Keratinocyte (primary cell): ENCODE measurements at regions not wholly inside any gene's neighbourhood (a gene's known extent, or its start where the extent isn't known, plus 50 kb on each side); places are given as distances from the start of the nearest gene placed in this dataset.

Experiments
- DNase-seq: peaks from one replicate; pipeline ENCODE4 v3.0.0-alpha.2; 2011; ENCODE audit warnings: low read depth, missing footprints, low spot score
- FAIRE-seq: peaks from 2 replicates; lab custom pipeline; 2011; peaks lifted over from hg19 to GRCh38; lab: Jason Lieb, UNC
- H2AFZ ChIP-seq: 2 replicates; pipeline ENCODE4 v1.6.0; 2012; ENCODE audit warnings: low read length, control low read depth, inconsistent platforms; ENCODE audit not compliant: control insufficient read depth
- H3K27ac ChIP-seq: 2 replicates; pipeline ENCODE4 v1.5.1; 2011; ENCODE audit warnings: low read length; ENCODE audit not compliant: control insufficient read depth, insufficient read depth
- H3K27me3 ChIP-seq: 3 replicates; pipeline ENCODE4 v1.6.0; 2011; ENCODE audit warnings: low read length; ENCODE audit not compliant: control insufficient read depth, insufficient read depth; ENCODE audit errors: extremely low read depth
- H3K36me3 ChIP-seq, 2 experiments: 2 replicates in 1 of 2; 3 replicates in 1 of 2; pipeline ENCODE4 v1.5.1; 2011; ENCODE audit warnings: low read length in 2 of 2, mild to moderate bottlenecking in 1 of 2; ENCODE audit not compliant: control insufficient read depth in 2 of 2, insufficient read depth in 2 of 2; ENCODE audit errors: extremely low read depth in 1 of 2
- H3K4me1 ChIP-seq: 3 replicates; pipeline ENCODE4 v1.5.1; 2011; ENCODE audit warnings: low read length; ENCODE audit not compliant: control insufficient read depth, insufficient read depth; ENCODE audit errors: extremely low read depth
- H3K4me2 ChIP-seq: 3 replicates; pipeline ENCODE4 v1.6.0; 2011; ENCODE audit warnings: low read depth, low read length; ENCODE audit not compliant: control insufficient read depth, insufficient read depth; ENCODE audit errors: extremely low read depth
- H3K4me3 ChIP-seq, 3 experiments: fragments of 200-600 bp in 1 of 3; sonication (generic) in 1 of 3; 2 replicates in 2 of 3; 3 replicates in 1 of 3; pipeline ENCODE4 v1.5.1; 2011 to 2016; ENCODE audit warnings: low read length in 3 of 3, mild to moderate bottlenecking in 3 of 3, control low read depth in 2 of 3, inconsistent platforms in 1 of 3, low read depth in 1 of 3, mixed read lengths in 1 of 3, mixed run types in 1 of 3, moderate library complexity in 1 of 3; ENCODE audit not compliant: control insufficient read depth in 2 of 3, insufficient read depth in 2 of 3; ENCODE audit errors: extremely low read depth in 1 of 3
- H3K79me2 ChIP-seq: 2 replicates; pipeline ENCODE4 v1.6.0; 2012; ENCODE audit warnings: low read length; ENCODE audit not compliant: control insufficient read depth, insufficient read depth
- H3K9ac ChIP-seq: 3 replicates; pipeline ENCODE4 v1.6.0; 2011; ENCODE audit warnings: low read length; ENCODE audit not compliant: control insufficient read depth, insufficient read depth; ENCODE audit errors: extremely low read depth
- H3K9me1 ChIP-seq: 3 replicates; pipeline ENCODE4 v1.6.0; 2011; ENCODE audit warnings: low read length; ENCODE audit not compliant: control insufficient read depth, insufficient read depth; ENCODE audit errors: extremely low read depth
- H3K9me3 ChIP-seq: 2 replicates; pipeline ENCODE4 v1.5.1; 2012; ENCODE audit warnings: low read depth, low read length; ENCODE audit not compliant: control insufficient read depth
- H4K20me1 ChIP-seq: 3 replicates; pipeline ENCODE4 v1.6.0; 2011; ENCODE audit warnings: low read length; ENCODE audit not compliant: control insufficient read depth, insufficient read depth; ENCODE audit errors: extremely low read depth
- CTCF ChIP-seq, 3 experiments: IDR thresholded peaks in 1 of 3; conservative IDR thresholded peaks in 1 of 3; optimal IDR thresholded peaks in 1 of 3; 2 replicates in 2 of 3; 3 replicates in 1 of 3; pipeline versions ENCODE3 to v1.5.1; 2011; ENCODE audit warnings: low read length in 3 of 3, mild to moderate bottlenecking in 3 of 3, moderate library complexity in 2 of 3, control low read depth in 1 of 3, inconsistent platforms in 1 of 3; ENCODE audit not compliant: insufficient read depth in 2 of 3; ENCODE audit errors: extremely low read depth in 1 of 3
- EZH2 ChIP-seq: IDR thresholded peaks from one replicate; pipeline ENCODE4 v1.6.1; 2012; ENCODE audit warnings: inconsistent platforms, mild to moderate bottlenecking, low read length, moderate library complexity
- dilution Hi-C: fragments of 300-500 bp; cut with MboI; formaldehyde crosslinking; loops from one replicate; pipeline ENCODE4 v1.7.0; 2020; ENCODE audit warnings: low sequenced_read_pairs; ENCODE audit not compliant: extremely low pct_ligation_motif_present

- dilution Hi-C loops = no loop called here
- no peak for FAIRE-seq
- TF ChIP-seq CTCF (optimal IDR thresholded peaks at IDR 0.05 in 1 of 3, IDR thresholded peaks at IDR 0.05 in 1 of 3, conservative IDR thresholded peaks at IDR 0.05 in 1 of 3; ENCODE audit: extremely low read depth in 1 of 3, insufficient read depth in 2 of 3, low read length in 3 of 3) = no peak
- TF ChIP-seq EZH2 = no peak
- Histone ChIP-seq H3K79me2 (no peaks in the 10 kb centered on the region), H3K9me1 (no peaks in the 10 kb centered on the region), H3K4me3 (no peak overlapping the region), H4K20me1 (no peaks in the 10 kb centered on the region), H3K27ac (no peak overlapping the region), H3K36me3 (no peaks in the 10 kb centered on the region), H3K9me3 (peaks cover 1% of the 10 kb centered on the region), H3K4me2 (no peak overlapping the region), H2AFZ (no peak overlapping the region), H3K9ac (no peak overlapping the region), H3K4me1 (peaks cover 5% of the 10 kb centered on the region), H3K27me3 (no peaks in the 10 kb centered on the region)
- no peak for DNase-seq
Observed at GRCh38 chrX:40265936-40266335, 168.2 kb upstream of the BCOR start.

- no peaks in the 10 kb centered on the region for H3K9me1 ChIP-seq
- FAIRE-seq = no peak
- H3K4me3 ChIP-seq = no peak overlapping the region
- no peaks in the 10 kb centered on the region for H3K36me3 ChIP-seq
- no peaks in the 10 kb centered on the region for H3K79me2 ChIP-seq
- TF ChIP-seq CTCF (optimal IDR thresholded peaks at IDR 0.05 in 1 of 3, IDR thresholded peaks at IDR 0.05 in 1 of 3, conservative IDR thresholded peaks at IDR 0.05 in 1 of 3; ENCODE audit: extremely low read depth in 1 of 3, insufficient read depth in 2 of 3, low read length in 3 of 3) (peak in 1 of 3 experiments; percentile 9), EZH2 (no peak)
- H3K27ac ChIP-seq = no peak overlapping the region
- H3K9me3 ChIP-seq = no peaks in the 10 kb centered on the region
- peaks cover 5% of the 10 kb centered on the region for H3K4me1 ChIP-seq
- no peak overlapping the region for H3K9ac ChIP-seq
- no peaks in the 10 kb centered on the region for H3K27me3 ChIP-seq
- no peak overlapping the region for H3K4me2 ChIP-seq
- DNase-seq = no peak
- no peak overlapping the region for H2AFZ ChIP-seq
- dilution Hi-C loops = no loop called here
- H4K20me1 ChIP-seq = no peaks in the 10 kb centered on the region
Observed at GRCh38 chrX:40263014-40263560, 165.3 kb upstream of the BCOR start.
